ENCODE measurements at regions not wholly inside any gene's neighbourhood (a gene's known extent, or its start where the extent isn't known, plus 50 kb on each side); places are given as distances from the start of the nearest gene placed in this dataset.

- no peaks in the 10 kb centered on the region for H3K9me3 Mint-ChIP-seq
- no peaks in the 10 kb centered on the region for H3K36me3 Mint-ChIP-seq (ENCODE audit: low read depth)
- H3K4me1 Mint-ChIP-seq (ENCODE audit: low read depth), result no peaks in the 10 kb centered on the region
- TF ChIP-seq CTCF (IDR thresholded peaks at IDR 0.05), result no peak
- H3K27me3 Mint-ChIP-seq, result peaks cover 10% of the 10 kb centered on the region
- H3K4me3 Mint-ChIP-seq, result no peak overlapping the region
- POLR2A ChIA-PET, result no interaction called here
- intact Hi-C loops (cut with micrococcal nuclease), result no loop called here
- CTCF ChIA-PET, result interaction anchor here (0.7 to 3.0 kb wide), 3 partner anchors 8 to 57 kb away, joined by 3 to 17 read pairs (median 3); no protein-coding TSS in a partner anchor
- DNase-seq (no peak), ATAC-seq (no peak)
- H3K27ac Mint-ChIP-seq, result no peak overlapping the region
Observed at GRCh38 chr20:9969626-9970025, 65.2 kb upstream of the ANKEF1 start.

GRCh38 chr20:9968015-9968414, 66.8 kb upstream of the ANKEF1 start:
- TF ChIP-seq CTCF (IDR thresholded peaks at IDR 0.05), result no peak
- intact Hi-C loops (cut with micrococcal nuclease), result no loop called here
- Mint-ChIP-seq H3K9me3 (no peaks in the 10 kb centered on the region), H3K4me3 (no peak overlapping the region), H3K27ac (no peak overlapping the region), H3K27me3 (peaks cover 12% of the 10 kb centered on the region), H3K4me1 (ENCODE audit: low read depth) (no peaks in the 10 kb centered on the region), H3K36me3 (ENCODE audit: low read depth) (no peaks in the 10 kb centered on the region)
- ATAC-seq (no peak), DNase-seq (no peak)
- POLR2A ChIA-PET, result no interaction called here
- CTCF ChIA-PET, result interaction anchor here (3.0 kb wide), 1 partner anchor 10 kb away, joined by 17 read pairs; no protein-coding TSS in a partner anchor

- H3K27me3 Mint-ChIP-seq, result peaks cover 10% of the 10 kb centered on the region
- no peak for DNase-seq
- no peaks in the 10 kb centered on the region for H3K9me3 Mint-ChIP-seq
- H3K27ac Mint-ChIP-seq, result no peak overlapping the region
- intact Hi-C loops (cut with micrococcal nuclease), result no loop called here
- H3K4me1 Mint-ChIP-seq (ENCODE audit: low read depth), result no peaks in the 10 kb centered on the region
- no peak overlapping the region for H3K4me3 Mint-ChIP-seq
- no peak for TF ChIP-seq CTCF (IDR thresholded peaks at IDR 0.05)
- POLR2A ChIA-PET, result no interaction called here
- CTCF ChIA-PET, result interaction anchor here (1.4 kb wide), 1 partner anchor 350 kb away, joined by 4 read pairs; no protein-coding TSS in a partner anchor
- ATAC-seq, result no peak
- no peaks in the 10 kb centered on the region for H3K36me3 Mint-ChIP-seq (ENCODE audit: low read depth)
Observed at GRCh38 chr20:9966966-9967365, 67.8 kb upstream of the ANKEF1 start.

- DNase-seq (no peak), ATAC-seq (no peak)
- H3K27ac Mint-ChIP-seq, result no peak overlapping the region
- H3K4me3 Mint-ChIP-seq, result no peak overlapping the region
- peaks cover 8% of the 10 kb centered on the region for H3K27me3 Mint-ChIP-seq
- TF ChIP-seq CTCF (IDR thresholded peaks at IDR 0.05), result no peak
- POLR2A ChIA-PET, result no interaction called here
- H3K4me1 Mint-ChIP-seq (ENCODE audit: low read depth), result no peaks in the 10 kb centered on the region
- intact Hi-C loops (cut with micrococcal nuclease), result no loop called here
- CTCF ChIA-PET, result interaction anchor here (1.8 kb wide), 1 partner anchor 15 kb away, joined by 8 read pairs; no protein-coding TSS in a partner anchor
- no peaks in the 10 kb centered on the region for H3K36me3 Mint-ChIP-seq (ENCODE audit: low read depth)
- no peaks in the 10 kb centered on the region for H3K9me3 Mint-ChIP-seq
Observed at GRCh38 chr20:9963029-9963428, 71.8 kb upstream of the ANKEF1 start.

GRCh38 chr20:9958693-9959092, 76.1 kb upstream of the ANKEF1 start:
- CTCF ChIA-PET, result interaction anchor here (1.1 kb wide), 1 partner anchor 20 kb away, joined by 4 read pairs; no protein-coding TSS in a partner anchor

More at GRCh38 chr20:9958693-9959092, 76.1 kb upstream of the ANKEF1 start:
- Mint-ChIP-seq H3K4me1 (ENCODE audit: low read depth) (no peaks in the 10 kb centered on the region), H3K27ac (no peak overlapping the region), H3K27me3 (peaks cover 5% of the 10 kb centered on the region), H3K4me3 (no peak overlapping the region), H3K9me3 (no peaks in the 10 kb centered on the region), H3K36me3 (ENCODE audit: low read depth) (no peaks in the 10 kb centered on the region)
- DNase-seq, result no peak
- intact Hi-C loops (cut with micrococcal nuclease), result no loop called here
- POLR2A ChIA-PET, result no interaction called here
- TF ChIP-seq CTCF (IDR thresholded peaks at IDR 0.05), result no peak
- ATAC-seq, result no peak
